Pons (tissue), 1 donor: ENCODE measurements at regions not wholly inside any gene's neighbourhood (a gene's known extent, or its start where the extent isn't known, plus 50 kb on each side); places are given as distances from the start of the nearest gene placed in this dataset.

Source experiments
- DNase-seq: peaks from one replicate; pipeline ENCODE4 v3.0.0-alpha.2; 2016; ENCODE audit warnings: low spot score

GRCh38 chr16:65895906-65896305, 470.6 kb upstream of the CDH5 start:
- no peak for DNase-seq

GRCh38 chr16:65895486-65895885, 471.0 kb upstream of the CDH5 start:
- DNase-seq: no peak

- no peak for DNase-seq
These were observed 476.3 kb upstream of the CDH5 start for GRCh38 chr16:65890203-65890602.

- DNase-seq: peak; percentile 14
These were observed 476.9 kb upstream of the CDH5 start for GRCh38 chr16:65889533-65889966.

DNA sequence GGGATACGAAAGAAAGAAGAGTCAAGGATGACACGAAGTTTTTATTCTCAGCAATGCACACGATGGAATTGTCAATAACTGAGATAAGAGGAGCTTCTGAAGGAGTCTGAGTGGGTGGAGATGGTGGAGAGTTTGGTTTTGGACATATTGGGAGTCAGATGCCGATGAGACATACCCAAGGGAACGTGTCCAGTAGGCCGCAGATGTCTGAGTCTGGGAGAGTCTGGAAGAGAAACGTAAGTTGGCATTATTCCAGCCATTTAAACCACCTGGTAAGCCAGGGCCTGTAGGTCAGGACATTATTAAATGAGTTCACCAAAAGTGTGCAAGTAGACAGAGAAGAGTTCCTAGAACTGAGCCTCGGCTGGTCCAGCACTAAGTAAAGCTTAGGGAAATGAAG, 478.3 kb upstream of the CDH5 start:
- no peak for DNase-seq

DNA sequence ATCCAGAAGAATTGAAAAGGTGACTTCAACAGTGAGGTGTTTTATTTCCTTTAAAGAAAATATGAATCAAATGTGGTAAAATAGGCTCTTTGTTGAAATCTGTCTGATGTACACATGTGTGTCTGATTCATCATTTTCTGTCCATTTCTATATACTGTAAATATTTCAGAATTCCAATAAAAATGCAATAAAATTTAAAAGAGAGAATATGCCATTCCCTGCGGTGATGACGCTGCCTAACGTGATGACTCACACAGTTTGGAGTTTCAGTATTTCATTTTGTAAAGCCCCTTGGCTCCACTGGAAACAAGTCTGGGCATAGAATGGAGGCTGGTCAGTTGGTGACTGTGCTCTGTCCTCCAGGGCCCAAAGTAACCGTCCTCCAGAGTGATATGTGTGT, 482.5 kb upstream of the CDH5 start:
- no peak for DNase-seq

- DNase-seq: no peak
These were observed 488.1 kb upstream of the CDH5 start for GRCh38 chr16:65878347-65878746.

DNA sequence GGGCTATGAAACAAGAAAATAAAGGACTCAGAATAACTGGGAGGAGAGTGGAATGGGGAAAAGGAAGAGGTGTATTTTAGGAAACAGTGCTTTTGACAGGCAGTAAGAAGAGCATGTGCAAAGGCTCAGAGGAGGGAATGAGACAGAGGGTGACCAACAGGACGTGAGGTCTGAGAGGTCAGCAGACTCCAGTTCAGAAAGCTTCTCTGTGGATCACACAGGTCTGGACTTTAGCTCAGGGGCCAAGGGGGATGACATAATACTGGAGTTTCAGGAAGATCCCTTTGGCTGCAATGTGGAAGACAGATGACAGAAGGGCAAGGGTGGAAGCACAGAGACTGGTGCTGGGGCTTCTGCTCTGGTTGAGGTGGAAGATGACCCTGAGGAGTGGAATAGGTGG, 489.9 kb upstream of the CDH5 start:
- DNase-seq: no peak

DNA sequence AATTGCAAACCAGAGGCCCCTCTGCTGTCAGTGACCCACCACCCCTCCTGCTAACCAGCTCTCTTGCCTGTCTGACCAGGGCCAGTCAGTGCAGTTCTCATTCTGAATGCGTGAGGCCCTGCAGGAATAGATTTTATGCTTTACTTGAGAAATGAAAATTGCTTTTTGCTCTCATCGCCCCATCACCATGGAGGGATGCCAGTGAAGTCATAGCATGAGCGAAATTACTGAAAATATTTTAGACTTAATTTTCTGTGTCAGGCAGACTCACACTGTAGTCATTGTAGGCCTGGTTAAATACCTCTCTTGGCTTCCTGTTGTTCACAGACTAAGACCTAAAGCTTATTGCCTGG, 490.5 kb upstream of the CDH5 start:
- DNase-seq: no peak

GRCh38 chr16:65875381-65876055, 491.0 kb upstream of the CDH5 start:
- DNase-seq: no peak

DNA sequence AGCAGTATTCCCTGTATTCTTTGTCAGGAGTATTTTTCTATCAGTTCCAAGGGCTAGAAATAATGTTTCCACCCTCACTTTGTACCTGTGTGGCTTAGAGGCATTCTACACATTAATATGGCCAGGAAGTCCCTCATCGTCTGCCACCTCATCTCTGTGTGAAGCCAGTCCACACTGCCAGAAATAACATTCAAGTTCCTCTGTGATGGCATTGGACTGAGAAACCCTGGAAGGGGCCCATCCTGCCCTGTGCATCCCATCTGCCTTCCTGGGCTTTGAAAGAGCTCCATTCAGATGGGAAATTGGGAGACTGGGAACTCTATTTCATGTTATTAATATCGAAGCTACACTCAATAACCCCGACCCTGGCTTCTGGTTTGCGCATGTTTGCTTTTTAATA, 497.2 kb upstream of the CDH5 start:
- no peak for DNase-seq

DNA sequence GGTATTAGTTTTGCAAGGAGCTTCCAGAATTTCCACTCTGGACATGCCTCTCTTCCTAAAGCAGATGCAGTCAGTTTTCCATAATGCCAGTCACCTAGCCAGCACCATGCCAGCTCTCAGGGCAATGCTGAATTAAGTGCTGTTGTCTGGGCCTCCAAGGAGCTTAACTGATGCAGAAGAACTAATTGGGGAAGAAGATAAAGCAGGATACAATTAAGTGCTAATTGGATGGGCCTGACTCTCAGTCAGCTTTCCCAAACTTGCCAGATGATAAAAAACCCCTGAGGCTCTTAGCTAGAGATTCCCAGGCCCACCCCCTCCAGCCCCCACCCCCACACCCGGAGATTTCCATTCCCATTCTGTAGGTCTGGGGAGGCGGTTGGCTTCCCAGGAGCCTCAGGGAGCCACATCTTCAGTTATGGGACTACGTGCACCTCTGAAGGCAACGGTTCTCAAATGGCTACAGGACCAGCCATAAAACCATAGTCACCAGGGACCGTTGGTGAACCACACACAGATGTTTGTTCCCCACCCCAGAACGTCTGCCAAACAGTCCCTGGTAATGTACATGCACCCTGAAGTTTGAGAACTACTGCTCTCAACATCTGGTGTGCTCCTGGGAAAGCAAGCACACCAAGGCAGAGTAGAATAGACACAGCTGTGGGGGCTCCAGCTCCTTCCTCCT, 499.1 kb upstream of the CDH5 start:
- no peak for DNase-seq

- no peak for DNase-seq
These were observed 503.3 kb upstream of the CDH5 start for GRCh38 chr16:65863236-65863635.

DNA sequence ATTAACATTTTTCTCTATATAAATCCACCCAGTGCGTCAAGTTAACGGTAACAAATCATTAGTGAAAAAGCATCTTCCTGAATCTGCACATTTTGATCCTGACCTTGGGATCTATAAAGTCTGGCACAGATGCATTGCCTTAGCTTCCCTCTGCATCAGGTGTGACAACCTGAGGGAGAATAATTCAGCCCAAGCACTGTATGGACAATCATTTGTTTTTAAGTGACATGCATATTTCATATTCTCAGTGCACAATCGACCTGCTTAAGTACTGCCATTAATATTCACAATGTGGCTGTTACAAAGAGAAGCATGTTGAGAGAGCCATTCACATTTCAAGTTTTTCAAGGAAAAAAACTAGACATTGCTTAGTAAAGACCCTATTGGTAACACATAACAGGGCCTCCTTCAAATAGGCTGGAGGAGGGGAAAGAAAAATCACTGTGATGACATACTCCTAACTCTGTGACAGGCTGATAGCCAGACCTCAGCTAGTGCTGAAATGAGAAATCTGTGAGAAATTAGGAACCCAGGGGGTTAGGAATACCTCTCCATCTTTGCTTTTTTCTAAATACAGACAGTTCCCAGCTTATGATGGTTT, 505.3 kb upstream of the CDH5 start:
- DNase-seq: no peak

DNA sequence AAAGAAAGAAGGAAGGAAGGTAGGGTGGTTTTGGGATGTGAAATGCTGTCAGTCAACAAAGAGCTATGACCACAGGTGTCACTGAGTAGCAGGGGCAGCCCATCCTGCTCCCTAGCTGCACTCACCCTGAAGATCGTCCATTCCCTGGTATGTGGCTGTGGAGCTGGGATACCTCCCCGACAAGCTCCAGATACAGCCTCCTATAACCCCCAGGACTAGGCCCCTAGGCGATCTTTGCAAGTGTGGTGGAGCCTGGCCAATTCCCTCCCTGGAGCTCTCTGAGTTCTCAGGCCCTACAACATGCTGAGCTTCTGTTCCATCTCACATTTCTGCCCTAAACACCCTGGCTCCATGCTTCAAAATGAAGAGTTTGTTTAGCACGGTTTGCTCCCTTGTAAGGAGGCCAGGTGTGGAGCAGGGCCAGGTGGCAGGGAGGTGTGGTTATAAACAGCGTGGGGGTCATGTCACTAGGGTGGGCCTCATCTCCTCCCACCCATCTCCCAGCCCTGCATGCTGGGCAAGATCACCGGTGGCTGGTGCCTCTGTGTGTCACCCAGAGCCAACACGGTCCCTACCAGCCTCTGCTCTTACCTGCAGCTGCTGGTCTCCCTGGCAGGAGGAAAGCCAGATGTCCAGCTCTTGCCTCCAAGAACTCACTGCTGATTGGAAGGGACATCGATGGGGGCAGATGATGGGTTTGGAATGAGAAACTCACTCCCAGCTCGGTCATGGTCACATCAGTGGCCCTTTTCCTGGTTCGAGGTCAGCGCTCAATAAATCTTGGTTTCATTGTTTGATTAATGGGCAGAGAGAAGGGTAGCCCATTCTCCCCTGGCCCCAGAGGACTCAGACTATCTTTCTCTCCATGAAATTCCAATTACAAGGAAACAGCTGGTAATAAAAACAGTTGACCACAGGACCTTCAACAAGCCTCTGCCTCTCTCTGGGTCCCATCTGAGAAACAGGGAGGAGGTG, 511.0 kb upstream of the CDH5 start:
- no peak for DNase-seq

GRCh38 chr16:65846210-65846602, 520.3 kb upstream of the CDH5 start:
- no peak for DNase-seq

- DNase-seq: peak; percentile 9
These were observed 520.9 kb upstream of the CDH5 start for GRCh38 chr16:65845466-65846209.

DNA sequence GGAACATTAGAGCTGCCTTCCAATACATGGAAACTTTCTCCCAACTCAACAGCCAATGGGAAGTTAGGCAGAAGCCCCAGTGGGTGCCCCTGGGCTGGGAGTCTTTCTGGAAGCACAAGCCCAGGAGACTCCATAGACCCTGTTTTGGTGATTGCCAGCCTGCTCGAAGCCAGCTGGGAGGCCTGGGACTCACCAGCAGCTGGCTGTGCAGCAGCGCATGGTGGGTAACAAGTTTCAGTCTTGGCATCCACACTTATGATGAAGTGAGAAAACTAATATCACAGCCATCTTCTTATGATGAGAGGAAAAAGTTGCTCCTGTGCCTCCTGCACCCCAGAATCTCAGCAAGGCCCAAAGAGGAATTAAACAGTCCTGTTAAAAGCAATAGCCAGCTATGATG, 522.5 kb upstream of the CDH5 start:
- no peak for DNase-seq

DNA sequence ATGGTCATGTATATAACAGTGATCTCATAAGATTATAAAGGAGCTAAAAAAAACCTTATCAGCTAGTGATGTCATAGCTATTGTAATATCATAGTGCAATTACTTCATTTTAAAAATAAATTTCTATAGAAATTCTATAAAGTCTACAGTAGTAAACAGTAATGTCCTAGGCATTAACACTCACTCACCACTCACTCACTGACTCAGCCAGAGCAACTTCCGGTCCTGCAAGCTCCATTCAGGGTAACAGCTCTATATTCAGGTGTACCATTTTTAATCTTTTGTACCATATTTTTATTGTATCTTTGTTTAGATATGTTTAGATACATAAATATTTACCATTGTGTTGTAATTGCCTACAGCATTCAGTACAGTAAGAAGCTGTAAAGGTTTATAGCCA, 524.4 kb upstream of the CDH5 start:
- no peak for DNase-seq

DNA sequence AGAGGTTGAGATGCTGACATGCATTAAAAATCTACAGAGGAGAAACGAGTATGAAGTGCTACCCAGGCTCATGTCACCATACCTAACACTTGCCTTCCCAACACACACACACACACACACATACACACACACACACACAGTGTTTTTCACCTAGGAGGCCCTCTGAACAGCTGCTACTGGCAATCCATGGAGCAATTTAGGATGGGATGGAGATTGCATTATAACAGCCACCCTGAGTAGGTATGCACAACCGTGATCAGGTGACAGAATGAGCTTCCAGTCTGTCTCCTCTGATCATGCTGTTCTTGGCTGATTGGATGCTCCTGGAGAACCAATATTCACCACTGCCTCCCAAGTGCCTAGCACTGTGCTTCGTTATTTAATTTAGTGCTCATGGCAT, 528.5 kb upstream of the CDH5 start:
- no peak for DNase-seq

- no peak for DNase-seq
These were observed 529.0 kb upstream of the CDH5 start for GRCh38 chr16:65837464-65837863.

- DNase-seq: no peak
These were observed 531.8 kb upstream of the CDH5 start for GRCh38 chr16:65834688-65835087.
